Activated T-helper 1 cell treated with Interleukin-2 at 50 U/mL for 16 hours (primary cell): ENCODE measurements at regions not wholly inside any gene's neighbourhood (a gene's known extent, or its start where the extent isn't known, plus 50 kb on each side); places are given as distances from the start of the nearest gene placed in this dataset.
"Not testable (repeated sequence)": the region's sequence is repeated elsewhere in the genome, so short reads cannot be mapped to it uniquely, and the experiment has no call there.

Experiments used
- DNase-seq: peaks from one replicate; pipeline ENCODE4 v3.0.0-alpha.2; 2020; ENCODE audit warnings: low read depth

GRCh38 chr10:78437998-78438906, 404.6 kb downstream of the RPS24 start:
- no peak for DNase-seq

GRCh38 chr10:78438907-78439809, 405.5 kb downstream of the RPS24 start:
- DNase-seq = no peak

GRCh38 chr10:78441010-78441409, 407.3 kb downstream of the RPS24 start:
- DNase-seq = no peak

- DNase-seq = no peak
Measured at GRCh38 chr10:78441694-78442093, 408.0 kb downstream of the RPS24 start.

- DNase-seq = no peak
Measured at GRCh38 chr10:78442836-78443550, 409.3 kb downstream of the RPS24 start.

GRCh38 chr10:78443900-78444571, 410.4 kb downstream of the RPS24 start:
- DNase-seq = no peak

- not testable (repeated sequence) for DNase-seq
Measured at GRCh38 chr10:78444741-78445140, 411.1 kb downstream of the RPS24 start.

- no peak for DNase-seq
Measured at GRCh38 chr10:78445308-78445707, 411.6 kb downstream of the RPS24 start.

- no peak for DNase-seq
Measured at GRCh38 chr10:78448470-78448869, 414.8 kb downstream of the RPS24 start.

- DNase-seq = no peak
Measured at GRCh38 chr10:78448994-78449418, 415.3 kb downstream of the RPS24 start.

- no peak for DNase-seq
Measured at GRCh38 chr10:78449554-78449953, 415.9 kb downstream of the RPS24 start.

GRCh38 chr10:78450239-78450638, 416.6 kb downstream of the RPS24 start:
- no peak for DNase-seq

- no peak for DNase-seq
Measured at GRCh38 chr10:78450807-78451485, 417.3 kb downstream of the RPS24 start.

GRCh38 chr10:78451592-78451991, 417.9 kb downstream of the RPS24 start:
- DNase-seq = no peak

GRCh38 chr10:78454123-78454645, 420.5 kb downstream of the RPS24 start:
- no peak for DNase-seq

GRCh38 chr10:78455236-78455635, 421.6 kb downstream of the RPS24 start:
- DNase-seq = no peak

- no peak for DNase-seq
Measured at GRCh38 chr10:78455811-78456210, 422.1 kb downstream of the RPS24 start.

GRCh38 chr10:78456649-78457400, 423.2 kb downstream of the RPS24 start:
- DNase-seq = no peak

GRCh38 chr10:78457804-78458482, 424.3 kb downstream of the RPS24 start:
- DNase-seq = no peak
